Heart left ventricle (tissue), 13 donors: ENCODE measurements at regions not wholly inside any gene's neighbourhood (a gene's known extent, or its start where the extent isn't known, plus 50 kb on each side); places are given as distances from the start of the nearest gene placed in this dataset.
A peak's percentile ranks its signal among the peaks of the same experiment; 100 is the strongest.

Source experiments
- POLR2A ChIP-seq, 2 donors: fragments of 450-650 bp; IDR thresholded peaks; one replicate each; pipeline ENCODE4 v1.6.1; 2017; ENCODE audit warnings: antibody characterized with exemption in 2 of 2, mild to moderate bottlenecking in 2 of 2, moderate library complexity in 2 of 2
- TF ChIP-seq, protein P1 (sequence below), 12 donors: fragments of 200-600 bp; sonication (generic) in 4 of 12; IDR thresholded peaks; one replicate each; pipeline versions ENCODE4 v1.5.0 to v1.8.0; 2018 to 2022; ENCODE audit warnings: antibody characterized with exemption in 12 of 12, mild to moderate bottlenecking in 5 of 12
- donor health status: ischemic (EF 13 %, LVEDD 7.1; RV severe dilation, severe dysfunction).
- donor health status: DM: no; HTN: yes; CAD: no.
- donor health status: DM: no; HTN: no; CAD: no.
- donor health status: ischemic (EF 25% LVEDD 6.9; RV normal size, moderate dysfunction).
- donor health status: ischemic (EF 25% LVEDD 5.7; RV mildly dilated, moderate dysfunction).
- donor health status: ischemic (EF 35%, LVEDD 5.7; RV mildly dilated, moderate dysfunction).
- donor health status: nonischemic (EF 11% LVEDD 7.7; RV severe dilation, severe dysfunction).
- donor health status: DM: yes; HTN: yes; CAD: no.
- donor health status: PGD.
- donor health status: ischemic (EF 29% LVEDD 5.4; RV normal size, mild dysfunction).
- donor health status: nonischemic (EF 23%, LVEDD 6.1; RV moderate dilation, normal function).

DNA sequence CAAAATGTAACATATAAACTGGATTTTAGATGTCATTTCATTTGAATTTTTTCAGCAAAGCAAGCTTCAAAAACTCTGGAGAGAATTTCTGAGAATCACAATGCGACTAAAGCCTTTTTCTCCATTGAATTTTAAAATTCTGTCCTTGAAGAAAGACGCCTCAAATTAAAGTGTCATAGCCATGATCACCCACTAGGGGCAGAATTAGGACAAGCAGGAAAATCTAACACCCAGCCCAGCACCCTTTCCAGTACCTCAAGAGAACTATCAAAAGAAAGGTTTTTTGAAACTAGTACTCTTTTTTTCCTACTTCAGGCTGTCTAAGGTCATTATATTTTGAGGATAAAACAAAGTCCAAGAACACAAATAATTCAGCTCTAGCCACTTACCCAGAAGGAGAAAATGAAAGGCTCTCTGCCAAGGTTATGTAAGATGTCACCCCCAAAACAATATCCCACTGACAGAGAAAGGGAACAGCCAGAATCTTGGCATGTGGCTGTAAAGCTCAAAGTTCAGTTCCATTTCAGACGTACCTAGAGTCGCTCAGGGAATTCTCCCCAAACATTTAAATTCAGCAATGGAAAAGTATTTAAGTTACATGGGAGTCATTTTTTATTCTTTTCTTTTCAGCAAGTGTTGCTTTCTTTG, 299.4 kb downstream of the SNX13 start:
- TF ChIP-seq, protein P1, sequence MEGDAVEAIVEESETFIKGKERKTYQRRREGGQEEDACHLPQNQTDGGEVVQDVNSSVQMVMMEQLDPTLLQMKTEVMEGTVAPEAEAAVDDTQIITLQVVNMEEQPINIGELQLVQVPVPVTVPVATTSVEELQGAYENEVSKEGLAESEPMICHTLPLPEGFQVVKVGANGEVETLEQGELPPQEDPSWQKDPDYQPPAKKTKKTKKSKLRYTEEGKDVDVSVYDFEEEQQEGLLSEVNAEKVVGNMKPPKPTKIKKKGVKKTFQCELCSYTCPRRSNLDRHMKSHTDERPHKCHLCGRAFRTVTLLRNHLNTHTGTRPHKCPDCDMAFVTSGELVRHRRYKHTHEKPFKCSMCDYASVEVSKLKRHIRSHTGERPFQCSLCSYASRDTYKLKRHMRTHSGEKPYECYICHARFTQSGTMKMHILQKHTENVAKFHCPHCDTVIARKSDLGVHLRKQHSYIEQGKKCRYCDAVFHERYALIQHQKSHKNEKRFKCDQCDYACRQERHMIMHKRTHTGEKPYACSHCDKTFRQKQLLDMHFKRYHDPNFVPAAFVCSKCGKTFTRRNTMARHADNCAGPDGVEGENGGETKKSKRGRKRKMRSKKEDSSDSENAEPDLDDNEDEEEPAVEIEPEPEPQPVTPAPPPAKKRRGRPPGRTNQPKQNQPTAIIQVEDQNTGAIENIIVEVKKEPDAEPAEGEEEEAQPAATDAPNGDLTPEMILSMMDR (IDR thresholded peaks at IDR 0.05), result peak; percentile 46 to 78 (median 69)
- TF ChIP-seq POLR2A (IDR thresholded peaks at IDR 0.05), result no peak
